ENCODE measurements at regions not wholly inside any gene's neighbourhood (a gene's known extent, or its start where the extent isn't known, plus 50 kb on each side); places are given as distances from the start of the nearest gene placed in this dataset.

DNA sequence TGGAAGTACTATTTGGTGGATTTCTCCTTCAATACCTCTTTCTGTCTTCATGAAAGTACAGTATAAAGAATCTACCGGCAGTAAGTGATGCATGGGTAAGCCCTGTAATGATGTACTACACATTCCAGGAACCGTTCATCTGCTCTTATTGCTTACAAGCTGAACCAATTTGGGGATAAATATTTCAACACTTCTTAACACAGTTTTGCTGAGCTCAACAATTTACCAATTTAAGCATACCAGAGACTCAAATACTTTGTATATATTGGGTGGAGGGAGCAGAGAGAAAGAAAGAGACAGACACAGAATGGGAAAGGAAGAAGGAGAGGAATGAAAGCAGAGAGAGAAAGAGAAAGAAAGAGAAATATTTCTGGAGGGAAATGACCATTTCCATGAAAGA is 821.1 kb upstream of the FLRT2 start:
- DNase-seq (ENCODE audit: insufficient read length, low spot score) (no peak), FAIRE-seq (no peak)
- TF ChIP-seq, protein P1, sequence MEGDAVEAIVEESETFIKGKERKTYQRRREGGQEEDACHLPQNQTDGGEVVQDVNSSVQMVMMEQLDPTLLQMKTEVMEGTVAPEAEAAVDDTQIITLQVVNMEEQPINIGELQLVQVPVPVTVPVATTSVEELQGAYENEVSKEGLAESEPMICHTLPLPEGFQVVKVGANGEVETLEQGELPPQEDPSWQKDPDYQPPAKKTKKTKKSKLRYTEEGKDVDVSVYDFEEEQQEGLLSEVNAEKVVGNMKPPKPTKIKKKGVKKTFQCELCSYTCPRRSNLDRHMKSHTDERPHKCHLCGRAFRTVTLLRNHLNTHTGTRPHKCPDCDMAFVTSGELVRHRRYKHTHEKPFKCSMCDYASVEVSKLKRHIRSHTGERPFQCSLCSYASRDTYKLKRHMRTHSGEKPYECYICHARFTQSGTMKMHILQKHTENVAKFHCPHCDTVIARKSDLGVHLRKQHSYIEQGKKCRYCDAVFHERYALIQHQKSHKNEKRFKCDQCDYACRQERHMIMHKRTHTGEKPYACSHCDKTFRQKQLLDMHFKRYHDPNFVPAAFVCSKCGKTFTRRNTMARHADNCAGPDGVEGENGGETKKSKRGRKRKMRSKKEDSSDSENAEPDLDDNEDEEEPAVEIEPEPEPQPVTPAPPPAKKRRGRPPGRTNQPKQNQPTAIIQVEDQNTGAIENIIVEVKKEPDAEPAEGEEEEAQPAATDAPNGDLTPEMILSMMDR (IDR thresholded peaks at IDR 0.05; ENCODE audit: insufficient read depth, missing control alignments) = no peak

DNA sequence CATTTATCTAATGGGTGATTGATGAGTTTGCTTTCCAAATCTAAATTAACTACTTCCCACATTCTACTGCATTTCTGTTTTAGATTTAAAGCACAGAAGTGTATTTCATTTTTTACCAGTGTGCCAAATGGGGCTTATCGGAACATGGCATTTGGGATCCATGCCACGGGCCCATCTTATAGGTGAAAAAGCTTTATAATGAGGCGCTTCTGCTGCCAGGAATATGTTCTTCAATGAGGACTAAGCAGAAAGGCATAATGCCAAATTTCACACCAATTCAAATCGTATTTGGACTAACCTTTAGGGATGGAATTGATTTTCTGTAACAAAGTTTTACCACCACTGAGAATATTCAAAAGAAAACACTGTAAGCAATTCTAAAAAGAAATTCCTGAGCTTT is 803.5 kb upstream of the FLRT2 start:
- TF ChIP-seq, protein P1 (IDR thresholded peaks at IDR 0.05; ENCODE audit: insufficient read depth, missing control alignments) = no peak
- no peak for DNase-seq (ENCODE audit: insufficient read length, low spot score)
- FAIRE-seq = no peak

DNA sequence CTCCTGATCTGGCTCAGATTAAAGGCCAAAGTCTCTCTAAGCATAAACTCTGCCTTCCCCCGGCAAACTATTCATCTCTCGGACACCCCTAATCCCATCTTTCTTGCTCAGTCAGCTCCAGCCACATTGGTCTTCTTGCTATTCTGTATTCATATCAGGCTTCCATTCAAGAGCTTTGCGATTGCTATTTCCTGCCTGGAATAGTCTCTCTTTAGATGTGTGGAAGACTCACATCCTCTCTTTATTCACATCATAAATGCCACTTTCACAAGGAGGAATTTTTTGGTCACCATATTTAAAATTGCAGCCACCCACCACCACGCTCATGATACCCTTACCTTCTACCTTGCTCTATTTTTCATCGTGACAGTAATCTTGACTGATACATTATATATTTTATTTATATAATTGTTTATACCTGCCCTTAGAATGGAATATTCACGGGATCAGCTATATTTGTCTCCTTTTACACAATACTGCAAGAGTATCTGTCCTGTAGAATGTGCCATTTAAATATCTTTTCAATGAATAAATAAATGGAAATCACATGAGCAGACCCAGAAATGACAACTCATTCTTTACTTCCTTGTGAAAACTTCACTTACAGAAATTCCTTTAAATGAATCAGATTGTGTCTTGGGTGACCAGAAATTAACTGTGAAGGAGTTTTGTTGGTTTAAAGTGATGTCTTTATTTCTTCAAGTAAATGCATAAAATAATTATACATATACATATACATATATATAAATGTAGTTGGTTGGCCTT is 780.6 kb upstream of the FLRT2 start:
- TF ChIP-seq, protein P1 (IDR thresholded peaks at IDR 0.05; ENCODE audit: insufficient read depth, missing control alignments) = no peak
- FAIRE-seq (no peak), DNase-seq (ENCODE audit: insufficient read length, low spot score) (no peak)

DNA sequence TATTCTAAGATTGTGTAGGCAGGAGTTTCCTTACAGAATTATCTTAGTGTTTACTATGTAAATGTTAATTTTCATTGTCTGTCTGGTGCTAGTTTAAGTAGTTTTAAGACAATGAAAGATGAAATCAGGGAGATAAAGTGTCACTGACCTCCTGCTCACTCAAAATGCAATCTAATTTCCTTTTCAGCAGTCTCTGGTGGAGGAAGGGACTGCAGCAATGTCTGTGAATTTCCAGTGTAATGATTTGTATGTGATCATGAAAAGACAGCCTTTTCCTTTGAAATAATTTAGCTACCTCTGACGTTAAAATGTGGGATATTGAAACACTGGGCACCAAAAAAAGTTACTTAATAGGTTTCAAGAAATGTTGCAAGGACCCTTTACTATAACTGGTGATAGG is 779.7 kb upstream of the FLRT2 start:
- FAIRE-seq (no peak), DNase-seq (ENCODE audit: insufficient read length, low spot score) (no peak)
- TF ChIP-seq, protein P1 (IDR thresholded peaks at IDR 0.05; ENCODE audit: insufficient read depth, missing control alignments) = no peak

DNA sequence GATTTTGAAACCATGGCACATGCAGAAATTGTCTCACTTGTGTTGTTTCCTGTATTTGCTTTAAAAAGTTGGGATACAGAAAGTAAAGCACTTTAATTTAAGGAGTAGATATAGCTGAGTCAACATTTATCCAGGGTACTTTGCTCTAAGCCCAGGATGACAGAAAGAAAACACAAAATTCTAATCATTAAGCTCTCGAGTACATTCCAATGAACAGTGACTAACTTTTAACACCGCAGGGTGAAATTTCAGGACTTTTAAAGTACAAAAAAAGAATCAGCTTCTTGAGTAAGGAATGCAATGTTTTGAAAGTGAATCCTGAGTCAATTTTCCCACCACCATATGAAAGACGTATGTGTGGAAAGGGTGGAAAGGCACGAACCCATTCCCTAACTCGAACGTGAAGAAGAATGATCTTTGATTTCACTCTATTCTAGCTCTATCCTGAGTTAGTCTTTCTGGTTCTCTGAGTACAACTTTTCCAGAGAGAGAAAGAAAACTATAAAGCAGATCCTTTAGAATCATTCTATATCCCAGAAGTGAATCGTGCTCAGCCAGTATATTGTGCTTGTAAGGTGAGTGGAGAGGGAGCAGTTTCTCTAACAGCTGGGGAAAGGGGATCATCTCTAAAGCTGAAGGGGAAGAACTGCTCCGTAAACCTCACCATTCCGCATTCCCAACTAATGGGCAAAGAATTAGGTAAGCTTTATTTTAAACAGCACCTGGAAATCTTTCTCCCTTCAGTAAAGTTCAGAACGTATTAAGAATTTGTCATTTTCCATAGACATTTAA is 779.0 kb upstream of the FLRT2 start:
- TF ChIP-seq, protein P1 (IDR thresholded peaks at IDR 0.05; ENCODE audit: insufficient read depth, missing control alignments) = no peak
- DNase-seq (ENCODE audit: insufficient read length, low spot score) = no peak
- FAIRE-seq = no peak

DNA sequence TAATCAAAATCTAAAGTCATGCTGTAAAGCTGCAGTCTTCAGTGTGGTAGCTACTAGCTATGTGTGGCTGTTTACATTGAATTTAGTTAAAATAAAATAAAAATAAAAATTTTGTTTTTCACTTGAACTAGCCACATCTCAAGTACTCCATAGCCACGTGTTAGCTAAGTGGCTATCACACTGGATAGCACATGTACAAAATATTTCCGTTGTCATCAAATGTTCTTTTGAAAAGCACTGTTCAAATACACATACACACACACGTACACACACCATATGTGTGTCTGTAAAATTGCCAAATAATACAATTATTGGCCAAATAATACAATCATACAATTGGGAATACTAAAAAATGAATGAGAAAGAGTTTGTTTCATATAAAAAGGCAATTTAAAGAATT is 778.2 kb upstream of the FLRT2 start:
- DNase-seq (ENCODE audit: insufficient read length, low spot score) (no peak), FAIRE-seq (no peak)
- TF ChIP-seq, protein P1 (IDR thresholded peaks at IDR 0.05; ENCODE audit: insufficient read depth, missing control alignments) = no peak
